ENCODE measurements at regions not wholly inside any gene's neighbourhood (a gene's known extent, or its start where the extent isn't known, plus 50 kb on each side); places are given as distances from the start of the nearest gene placed in this dataset.

- TF ChIP-seq POLR2A (IDR thresholded peaks at IDR 0.05): no peak
- TF ChIP-seq CTCF (IDR thresholded peaks at IDR 0.05): no peak
Observed at GRCh38 chr1:30616759-30617158, 106.6 kb downstream of the MATN1 start.

Measured in upper lobe of left lung (tissue), 4 donors.